KG1 (cell line): ENCODE measurements at regions not wholly inside any gene's neighbourhood (a gene's known extent, or its start where the extent isn't known, plus 50 kb on each side); places are given as distances from the start of the nearest gene placed in this dataset.
"Not testable (repeated sequence)": the region's sequence is repeated elsewhere in the genome, so short reads cannot be mapped to it uniquely, and the experiment has no call there.

Source experiments
- DNase-seq: peaks from one replicate; lab custom pipeline; 2025; lab: John Stamatoyannopoulos, UW

DNA sequence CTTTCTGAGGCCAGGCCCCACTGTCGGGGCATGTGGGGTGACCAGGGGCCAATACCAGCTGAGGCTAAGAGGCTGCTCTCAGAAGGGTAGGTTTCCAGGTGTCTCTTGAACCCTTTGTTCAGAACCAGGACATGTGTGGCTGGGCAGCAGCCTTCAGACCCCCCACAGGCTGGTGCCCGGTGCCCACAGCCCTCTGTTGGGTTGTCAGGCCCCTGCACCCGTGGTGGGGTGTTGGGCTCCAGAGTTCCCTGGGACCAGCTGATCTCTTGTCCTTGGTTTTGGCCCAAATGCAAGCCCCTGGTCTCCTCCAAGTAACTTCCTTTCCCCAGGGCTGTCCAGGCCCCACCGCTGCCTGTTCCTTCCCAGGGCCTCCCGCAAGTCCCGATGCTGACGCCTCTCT, 226.0 kb downstream of the TMEM121 start:
- DNase-seq: not testable (repeated sequence)

- DNase-seq: no peak
These were observed 234.4 kb downstream of the TMEM121 start for GRCh38 chr14:105760691-105761344.

DNA sequence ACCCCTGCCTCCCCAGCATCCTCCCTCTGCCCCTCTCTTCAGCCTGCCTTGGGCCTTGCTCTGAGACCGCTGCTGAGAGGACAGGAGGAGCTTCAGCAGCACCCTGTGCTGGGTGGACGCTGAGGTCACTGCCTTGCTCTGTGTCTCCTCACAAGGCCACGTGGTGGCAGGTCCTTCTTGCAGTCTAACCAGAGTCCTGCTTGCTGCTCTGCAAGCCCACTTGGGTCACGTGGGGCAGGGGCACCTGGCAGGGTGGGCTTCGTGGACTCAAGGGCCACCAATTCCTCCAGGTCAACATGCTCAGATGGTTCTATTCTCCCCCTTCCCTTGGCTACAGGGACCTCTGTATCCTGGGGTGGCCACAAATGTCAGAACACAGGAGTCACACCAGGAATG, 235.0 kb downstream of the TMEM121 start:
- DNase-seq: not testable (repeated sequence)

DNA sequence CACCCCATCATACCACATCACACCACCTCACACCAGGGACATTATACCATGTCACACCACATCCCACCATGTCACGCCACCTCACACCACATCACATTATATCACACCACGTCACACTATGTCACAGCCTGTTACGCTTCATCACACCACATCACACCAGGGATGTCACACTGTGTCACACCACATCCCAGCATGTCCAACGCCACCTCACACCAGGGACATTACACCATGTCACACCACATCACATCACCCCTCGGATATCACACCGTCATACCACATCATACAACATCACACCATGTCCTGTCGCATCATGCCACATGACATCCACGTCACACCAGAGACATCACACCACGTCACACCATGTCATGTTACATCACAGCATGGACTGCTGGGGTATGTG, 235.5 kb downstream of the TMEM121 start:
- no peak for DNase-seq

DNA sequence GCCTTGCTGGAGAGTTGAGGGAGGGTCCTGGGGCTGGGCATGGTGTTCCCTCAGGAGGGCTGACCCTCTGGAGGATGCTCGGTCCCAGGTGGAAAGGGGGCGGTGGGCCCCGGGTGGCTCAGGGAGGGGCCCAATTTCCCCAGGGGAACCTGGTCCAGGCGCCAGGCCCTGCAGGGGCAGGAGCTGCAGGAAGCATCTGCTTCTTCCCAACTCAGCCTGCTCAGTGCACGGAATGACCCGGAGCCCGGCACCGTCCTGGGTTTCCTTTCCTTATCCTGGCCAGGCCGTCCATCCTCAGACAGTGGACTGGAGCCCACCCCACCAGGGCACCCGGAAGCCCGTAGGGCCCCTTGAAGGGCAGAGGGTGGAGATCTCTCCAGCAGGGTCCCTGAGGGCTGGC, 235.9 kb downstream of the TMEM121 start:
- DNase-seq: not testable (repeated sequence)

DNA sequence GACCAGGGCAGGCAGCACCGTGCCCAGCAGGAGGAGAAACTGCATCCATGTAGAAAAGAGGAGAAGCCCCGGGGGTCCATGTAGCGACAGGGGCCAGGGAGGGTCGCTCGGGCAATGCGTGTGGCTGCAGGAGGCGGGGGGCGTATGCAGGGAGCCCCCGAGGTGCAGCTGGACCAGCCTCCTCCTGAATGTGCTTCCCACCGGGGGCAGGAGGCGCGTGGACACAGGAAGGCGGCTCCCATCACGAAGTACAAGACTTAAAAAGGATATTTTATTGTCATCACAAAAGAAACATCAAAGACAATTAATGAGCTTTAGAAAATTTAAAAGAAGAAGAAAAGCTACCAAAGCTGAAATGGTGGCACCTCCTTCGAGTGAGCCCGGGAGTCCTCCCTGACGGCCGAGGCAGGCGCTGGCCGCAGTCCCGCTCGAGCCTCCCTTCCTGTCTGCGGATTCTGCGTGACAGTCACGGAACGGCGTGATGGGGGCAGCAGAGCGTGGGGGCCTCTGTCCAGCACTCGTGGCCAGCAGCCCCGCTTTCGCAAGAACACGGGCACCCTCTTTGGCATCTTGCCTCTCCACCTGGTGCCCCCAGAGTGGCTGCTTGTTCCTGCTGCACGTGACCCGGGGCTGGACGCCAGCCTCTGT, 238.0 kb downstream of the TMEM121 start:
- DNase-seq: not testable (repeated sequence)

DNA sequence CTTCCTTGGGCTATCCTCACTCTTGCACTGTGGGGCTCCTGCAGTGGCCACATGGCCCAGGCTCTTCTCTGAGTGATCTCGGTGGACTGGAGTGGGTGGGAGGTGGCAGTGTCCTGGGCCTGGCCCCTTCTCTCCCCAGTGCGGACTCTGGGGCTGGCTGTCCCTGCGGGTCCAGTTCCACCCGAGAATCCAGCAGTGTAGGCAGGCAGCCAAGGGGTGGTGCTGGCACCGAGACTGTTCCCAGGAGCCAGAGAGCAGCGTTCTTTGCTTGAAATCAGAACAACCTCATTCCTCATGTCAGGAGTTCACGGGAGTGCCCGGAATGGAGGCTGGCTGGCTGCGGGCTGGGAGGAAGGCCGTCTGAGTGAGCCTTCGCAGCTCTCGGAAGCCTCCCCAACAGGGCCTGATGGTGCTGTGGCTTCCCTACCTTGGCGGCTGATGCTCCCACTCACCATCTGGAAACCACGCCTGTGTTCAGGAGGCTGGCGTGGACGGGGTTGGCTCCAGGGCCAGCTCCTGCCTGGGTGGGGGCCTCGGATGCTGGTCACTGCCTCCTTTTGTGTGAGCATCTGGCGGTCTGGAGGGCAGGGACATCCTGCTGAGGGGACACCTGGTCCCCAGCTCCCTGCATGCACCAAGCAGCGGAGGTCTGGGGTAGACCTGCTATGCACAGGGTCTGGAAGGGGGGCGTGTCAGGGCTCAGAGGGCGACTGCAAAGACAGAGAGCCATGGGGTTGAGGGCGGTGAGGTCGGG, 238.9 kb downstream of the TMEM121 start:
- not testable (repeated sequence) for DNase-seq

GRCh38 chr14:105765893-105766614, 239.7 kb downstream of the TMEM121 start:
- no peak for DNase-seq

GRCh38 chr14:105767315-105767714, 240.9 kb downstream of the TMEM121 start:
- no peak for DNase-seq

DNA sequence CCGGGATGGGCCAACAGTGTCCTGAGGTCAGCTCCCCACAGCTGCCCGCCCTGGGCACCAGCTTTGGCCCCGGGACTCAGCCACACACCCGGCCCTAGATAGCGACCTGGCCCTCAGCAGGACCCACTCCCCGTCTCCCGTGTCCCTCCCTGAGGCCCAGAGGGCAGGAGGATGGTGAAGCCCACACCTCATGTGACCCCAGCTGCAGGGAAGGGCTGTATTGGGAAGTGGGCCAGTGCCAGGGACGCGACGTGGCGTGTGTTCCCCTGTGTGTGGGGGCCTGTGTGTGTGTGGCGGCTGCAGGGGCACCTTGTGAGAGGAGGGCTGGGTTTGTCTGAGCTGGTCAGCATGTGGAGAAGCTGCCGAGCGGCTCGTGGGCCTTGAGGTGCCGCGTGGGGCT, 241.7 kb downstream of the TMEM121 start:
- not testable (repeated sequence) for DNase-seq

DNA sequence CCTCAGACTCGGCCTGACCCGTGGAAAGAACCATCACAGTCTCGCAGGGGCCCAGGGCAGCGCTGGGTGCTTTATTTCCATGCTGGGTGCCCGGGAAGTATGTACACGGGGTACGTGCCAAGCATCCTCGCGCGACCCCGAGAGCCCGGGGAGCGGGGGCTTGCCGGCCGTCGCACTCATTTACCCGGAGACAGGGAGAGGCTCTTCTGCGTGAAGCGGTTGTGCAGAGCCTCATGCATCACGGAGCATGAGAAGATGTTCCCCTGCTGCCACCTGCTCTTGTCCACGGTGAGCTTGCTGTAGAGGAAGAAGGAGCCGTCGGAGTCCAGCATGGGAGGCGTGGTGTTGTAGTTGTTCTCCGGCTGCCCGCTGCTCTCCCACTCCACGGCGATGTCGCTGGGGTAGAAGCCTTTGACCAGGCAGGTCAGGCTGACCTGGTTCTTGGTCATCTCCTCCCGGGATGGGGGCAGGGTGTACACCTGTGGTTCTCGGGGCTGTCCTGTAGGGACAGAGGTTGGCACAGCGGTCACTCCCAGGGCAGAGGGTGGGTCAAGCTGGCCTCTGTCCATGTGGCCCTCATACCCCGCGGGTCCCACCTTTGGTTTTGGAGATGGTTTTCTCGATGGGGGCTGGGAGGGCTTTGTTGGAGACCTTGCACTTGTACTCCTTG, 242.8 kb downstream of the TMEM121 start:
- DNase-seq: not testable (repeated sequence)

DNA sequence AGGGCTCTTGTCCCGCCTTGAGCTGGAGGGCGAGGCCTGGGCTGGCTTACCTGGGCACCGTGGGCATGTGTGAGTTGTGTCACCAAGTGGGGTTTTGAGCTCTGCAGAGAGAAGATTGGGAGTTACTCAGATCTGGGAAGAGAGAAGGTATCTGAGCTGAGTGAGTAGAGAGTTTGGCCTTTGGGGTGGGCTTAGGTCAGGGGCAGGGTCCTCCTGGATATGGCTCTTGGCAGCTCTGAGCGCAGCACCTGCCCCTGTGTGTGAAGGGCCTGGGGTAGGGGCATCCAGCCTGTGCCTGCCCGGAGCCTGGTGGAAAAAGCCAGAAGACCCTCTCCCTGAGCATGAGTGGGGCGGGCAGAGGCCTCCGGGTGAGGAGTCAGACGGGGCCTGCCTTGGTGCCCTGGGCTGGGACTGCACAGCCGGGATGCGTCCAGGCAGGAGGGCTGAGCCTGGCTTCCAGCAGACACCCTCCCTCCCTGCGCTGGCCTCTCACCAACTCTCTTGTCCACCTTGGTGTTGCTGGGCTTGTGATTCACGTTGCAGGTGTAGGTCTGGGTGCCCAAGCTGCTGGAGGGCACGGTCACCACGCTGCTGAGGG, 244.3 kb downstream of the TMEM121 start:
- not testable (repeated sequence) for DNase-seq

- not testable (repeated sequence) for DNase-seq
These were observed 245.2 kb downstream of the TMEM121 start for GRCh38 chr14:105771261-105772226.

DNA sequence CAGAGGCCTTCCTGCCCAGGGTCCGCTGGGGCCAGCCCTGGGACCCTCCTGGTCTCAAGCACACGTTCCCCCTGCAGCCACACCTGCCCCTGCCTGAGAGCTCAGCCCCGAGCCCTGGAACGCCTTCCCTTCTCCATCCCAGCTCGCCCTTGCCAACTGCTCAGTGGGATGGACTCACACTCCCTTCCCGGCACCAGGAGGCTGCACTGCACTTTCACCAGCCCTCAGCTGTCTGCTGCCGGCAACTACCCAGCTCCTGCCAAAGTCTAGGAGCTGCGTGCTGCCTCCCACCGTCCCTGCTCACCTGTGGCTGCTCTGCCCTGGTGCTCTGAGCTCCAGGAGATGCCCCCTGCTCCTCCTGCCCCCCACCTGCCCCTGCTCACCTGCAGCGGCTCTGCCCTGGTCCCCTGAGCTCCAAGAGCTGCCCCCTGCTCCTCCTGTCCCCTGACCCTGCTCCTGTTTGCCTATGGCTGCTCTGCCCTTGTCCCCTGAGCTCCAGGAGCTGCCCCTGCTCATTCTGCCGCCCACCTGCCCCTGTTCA, 246.4 kb downstream of the TMEM121 start:
- not testable (repeated sequence) for DNase-seq

DNA sequence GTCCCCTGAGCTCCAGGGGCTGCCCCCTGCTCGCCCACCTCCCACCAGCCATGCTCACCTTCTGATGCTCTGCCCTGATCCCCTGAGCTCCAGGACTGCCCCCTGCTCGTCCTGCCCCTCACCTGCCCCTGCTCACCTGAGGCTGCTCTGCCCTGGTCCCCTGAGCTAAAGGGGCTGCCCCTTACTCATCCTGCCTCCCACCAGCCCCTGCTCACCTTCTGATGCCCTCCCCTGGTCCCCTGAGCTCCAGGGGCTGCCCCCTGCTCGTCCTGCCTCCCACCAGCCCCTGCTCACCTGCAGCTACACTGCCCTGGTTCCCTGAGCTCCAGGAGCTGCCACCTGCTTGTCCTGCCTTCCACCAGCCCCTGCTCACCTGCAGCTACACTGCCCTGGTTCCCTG, 247.2 kb downstream of the TMEM121 start:
- DNase-seq: no peak

DNA sequence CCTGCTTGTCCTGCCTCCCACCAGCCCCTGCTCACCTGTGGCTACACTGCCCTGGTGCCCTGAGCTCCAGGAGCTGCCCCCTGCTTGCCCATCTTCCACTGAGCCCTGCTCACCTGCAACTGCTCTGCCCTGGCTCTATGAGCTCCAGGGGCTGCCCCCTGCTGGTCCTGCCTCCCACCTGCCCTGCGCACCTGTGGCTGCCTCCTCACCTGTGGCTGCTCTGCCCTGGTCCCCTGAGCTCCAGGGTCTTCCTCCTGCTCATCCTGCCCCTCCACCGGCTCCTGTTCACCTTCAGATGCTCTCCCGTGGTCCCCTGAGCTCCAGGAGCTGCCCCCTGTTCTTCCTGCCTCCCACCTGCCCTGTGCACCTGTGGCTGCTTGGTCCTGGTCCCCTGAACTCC, 247.6 kb downstream of the TMEM121 start:
- no peak for DNase-seq

DNA sequence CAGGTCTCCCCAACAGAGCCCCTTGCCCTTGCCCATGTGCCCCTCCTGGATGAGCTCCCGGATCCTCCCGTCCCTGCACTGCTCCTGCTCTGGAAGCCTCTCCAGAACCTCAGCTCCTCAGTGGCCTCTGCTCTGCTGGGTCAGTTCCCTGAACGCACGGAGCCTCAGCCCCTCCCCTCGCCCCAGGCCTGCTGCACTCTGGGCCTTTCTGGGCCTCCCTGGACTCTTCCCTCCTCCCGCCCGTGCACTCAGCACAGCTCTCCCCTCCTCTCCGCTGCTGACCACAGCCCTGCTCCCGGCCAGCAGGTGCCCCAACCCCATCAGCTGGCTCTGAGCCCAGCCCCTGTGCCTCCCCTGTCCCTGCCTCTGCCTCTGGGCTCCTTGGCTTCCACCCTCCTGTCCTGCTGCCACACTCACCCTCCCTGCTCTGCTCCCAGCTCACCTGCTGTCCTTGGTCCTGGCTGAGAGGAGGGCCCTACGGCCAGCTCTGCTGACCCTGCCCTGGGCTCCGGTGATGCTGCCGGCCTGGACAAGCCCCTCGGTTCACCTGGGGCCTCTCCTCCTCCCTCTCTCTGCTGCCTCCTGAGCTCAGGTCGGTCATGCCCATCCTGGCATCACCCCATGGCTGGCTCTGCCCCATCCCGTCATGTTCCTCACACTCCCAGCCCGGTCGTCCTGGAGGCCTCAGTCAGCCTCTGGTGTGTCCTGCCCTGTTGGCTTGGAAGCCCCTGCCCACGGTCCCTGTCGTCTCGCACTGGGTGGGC, 248.4 kb downstream of the TMEM121 start:
- DNase-seq: not testable (repeated sequence)

DNA sequence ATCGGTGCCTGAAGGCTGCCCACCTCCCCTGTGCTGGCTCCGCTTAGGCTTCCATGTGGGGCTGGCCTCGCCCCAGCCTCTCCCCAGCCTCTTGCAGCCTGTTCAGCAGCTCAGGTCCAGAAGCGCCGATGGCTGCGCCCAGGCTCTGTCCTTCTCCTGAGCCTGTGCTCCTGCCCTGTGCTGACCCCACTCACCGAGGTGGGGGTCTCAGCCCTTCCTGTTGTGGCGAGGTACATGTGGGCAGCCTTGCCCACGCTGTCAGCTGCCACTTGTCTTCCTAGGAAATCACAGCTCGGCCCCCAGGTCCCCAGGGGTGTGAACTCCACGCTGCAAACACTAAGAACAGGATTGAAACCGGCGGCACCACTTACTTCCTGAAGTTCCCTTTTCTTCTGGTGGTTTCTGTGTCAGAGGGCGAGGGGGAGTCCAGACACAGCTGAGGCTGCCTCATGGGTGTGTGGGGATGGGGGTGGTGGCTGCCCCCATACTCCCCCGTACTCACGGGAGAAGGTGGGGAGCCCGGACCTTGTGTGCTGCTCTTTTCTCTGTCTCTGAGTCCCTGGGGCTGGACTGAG, 249.1 kb downstream of the TMEM121 start:
- DNase-seq: not testable (repeated sequence)

DNA sequence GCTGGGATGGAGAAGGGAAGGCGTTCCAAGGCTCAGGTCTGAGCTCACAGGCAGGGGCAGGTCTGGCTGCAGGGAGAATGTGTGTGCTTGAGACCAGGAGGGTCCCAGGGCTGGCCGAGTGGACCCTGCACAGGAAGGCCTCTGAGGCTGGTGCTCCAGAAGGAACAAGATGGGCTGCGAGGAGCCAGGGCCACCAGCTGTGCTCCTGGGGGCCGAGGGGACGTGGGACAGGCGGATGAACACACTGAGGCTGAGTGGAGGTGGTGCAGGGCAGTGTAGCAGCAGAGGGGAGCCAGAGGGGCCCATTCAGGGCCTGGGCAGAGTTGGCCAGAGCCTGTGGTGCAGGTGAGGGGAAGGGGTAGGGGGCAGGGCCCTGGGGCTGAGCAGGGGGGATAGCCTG, 249.7 kb downstream of the TMEM121 start:
- DNase-seq: not testable (repeated sequence)
